HG03135 (cell line): ENCODE measurements at regions not wholly inside any gene's neighbourhood (a gene's known extent, or its start where the extent isn't known, plus 50 kb on each side); places are given as distances from the start of the nearest gene placed in this dataset.
"Not testable (repeated sequence)": the region's sequence is repeated elsewhere in the genome, so short reads cannot be mapped to it uniquely, and the experiment has no call there.

Experiments used
- ATAC-seq: cut with Tn5 transposase; IDR thresholded peaks from one replicate; pipeline ENCODE4 v1.9.1; 2021; ENCODE audit warnings: mild to moderate bottlenecking, moderate library complexity; ENCODE audit not compliant: unreplicated experiment

DNA sequence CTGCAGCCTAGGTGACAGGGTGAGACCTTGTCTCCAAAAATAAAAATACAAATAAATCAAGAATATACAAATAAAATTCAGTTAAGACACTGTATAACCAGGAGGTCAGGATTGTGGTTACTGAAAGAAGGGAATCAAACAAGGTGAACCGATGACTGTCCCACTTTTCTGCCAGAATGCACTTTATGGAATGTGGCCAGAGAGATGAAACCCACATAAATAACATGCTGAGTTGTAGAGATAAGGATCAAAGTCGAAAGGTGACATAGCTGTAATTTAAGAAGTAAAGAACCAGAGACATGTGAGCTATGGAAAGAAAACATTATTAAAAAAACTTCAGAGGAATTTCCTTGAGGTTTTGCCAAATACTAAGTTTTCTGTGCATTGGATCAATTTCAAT is 1098.2 kb upstream of the USP15 start:
- ATAC-seq = no peak

GRCh38 chr12:61188801-61189595 is 1071.2 kb upstream of the USP15 start:
- no peak for ATAC-seq

GRCh38 chr12:61213646-61214045 is 1046.6 kb upstream of the USP15 start:
- ATAC-seq = no peak

DNA sequence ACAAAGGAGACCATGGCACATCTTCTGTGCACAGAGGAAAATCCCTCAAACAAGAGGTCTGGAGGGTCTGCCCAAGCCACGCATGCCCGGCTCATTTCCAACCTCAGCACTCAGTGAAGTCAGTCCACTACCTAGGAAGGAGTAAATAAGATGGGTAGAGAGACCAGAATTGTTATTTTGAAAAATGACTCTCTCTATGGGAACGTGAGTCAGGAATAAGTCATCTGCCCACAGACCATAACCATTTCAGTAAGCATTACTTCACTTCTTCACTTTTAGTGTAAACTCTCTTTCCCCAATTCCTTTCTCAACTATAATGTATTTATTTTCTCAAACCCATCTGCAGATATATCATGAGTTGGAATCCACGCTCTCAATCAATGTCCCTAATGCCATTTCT is 1039.9 kb upstream of the USP15 start:
- no peak for ATAC-seq

GRCh38 chr12:61232040-61232439 is 1028.2 kb upstream of the USP15 start:
- ATAC-seq = no peak

- no peak for ATAC-seq
Observed at GRCh38 chr12:61250303-61250702, 1009.9 kb upstream of the USP15 start.

DNA sequence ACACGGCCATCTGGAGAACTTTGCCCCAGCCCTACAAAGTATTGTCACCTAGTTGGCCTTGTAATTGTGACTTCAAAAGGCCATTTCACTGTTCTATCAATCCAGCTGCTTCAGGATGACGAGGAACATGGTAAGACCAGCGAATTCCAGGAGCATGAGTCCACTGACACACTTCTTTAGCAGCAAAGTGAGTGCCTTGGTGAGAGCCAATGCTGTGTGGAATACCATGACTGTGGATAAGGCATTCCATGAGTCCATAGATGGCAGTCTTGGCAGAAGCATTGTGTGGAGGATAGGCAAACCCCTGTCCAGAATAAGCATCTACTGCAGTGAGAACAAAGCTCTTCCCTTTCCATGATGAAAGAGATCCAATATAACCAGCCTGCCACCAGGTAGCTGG is 1009.1 kb upstream of the USP15 start:
- ATAC-seq = no peak

DNA sequence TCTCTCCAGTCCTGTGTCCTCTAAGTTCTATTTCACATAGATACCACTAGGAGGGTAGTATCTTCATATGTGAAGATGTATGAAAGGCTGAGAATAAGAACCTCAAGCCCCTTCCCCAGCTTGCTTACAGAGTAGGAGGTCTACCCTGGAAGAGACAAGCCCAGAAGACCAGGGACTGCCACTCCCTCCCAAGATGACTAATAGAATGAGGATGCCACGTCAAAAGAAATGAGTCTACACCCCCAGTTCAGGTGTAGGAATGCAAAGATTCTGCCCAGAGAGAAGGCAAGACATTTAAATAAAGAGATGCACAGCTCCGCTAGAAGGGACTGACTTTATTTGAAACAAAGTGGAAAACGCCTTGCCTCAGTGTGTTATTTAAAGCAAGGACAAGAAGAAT is 1006.0 kb upstream of the USP15 start:
- ATAC-seq = no peak

DNA sequence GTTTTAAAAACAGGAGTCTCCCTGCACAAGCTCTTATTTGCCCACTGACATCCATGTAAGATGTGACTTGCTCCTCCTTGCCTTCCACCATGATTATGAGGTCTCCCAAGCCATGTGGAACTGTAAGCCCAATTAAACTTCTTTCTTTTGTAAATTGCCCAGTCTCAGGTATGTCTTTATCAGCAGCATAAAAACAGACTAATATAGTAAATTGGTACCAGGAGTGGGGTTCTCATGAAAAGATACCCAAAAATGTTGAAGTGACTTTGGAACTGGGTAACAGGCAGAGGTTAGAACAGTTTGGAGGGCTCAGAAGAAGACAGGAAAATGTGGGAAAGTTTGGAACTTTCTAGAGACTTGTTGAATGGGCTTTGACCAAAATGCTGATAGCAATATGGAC is 995.9 kb upstream of the USP15 start:
- not testable (repeated sequence) for ATAC-seq

- no peak for ATAC-seq
Observed at GRCh38 chr12:61267474-61267873, 992.7 kb upstream of the USP15 start.

DNA sequence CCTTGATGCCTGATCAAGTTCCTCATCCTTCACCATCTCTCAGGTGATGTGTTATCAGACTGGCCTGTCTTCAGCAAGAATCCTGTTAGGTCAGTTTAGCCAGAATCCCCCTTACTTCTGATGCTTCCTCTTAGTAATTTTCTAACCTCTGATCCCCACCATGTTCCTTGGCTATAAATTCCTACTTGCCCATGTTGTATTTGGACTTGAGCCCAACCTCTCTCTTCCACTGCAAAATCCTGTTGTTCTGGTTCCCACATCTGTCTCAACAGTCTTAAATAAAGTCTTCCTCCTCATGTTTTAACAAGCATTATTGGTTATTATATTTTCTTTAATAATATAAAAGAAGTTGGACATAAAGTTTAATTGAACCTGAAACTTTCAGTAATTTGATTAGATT is 987.8 kb upstream of the USP15 start:
- ATAC-seq = no peak

DNA sequence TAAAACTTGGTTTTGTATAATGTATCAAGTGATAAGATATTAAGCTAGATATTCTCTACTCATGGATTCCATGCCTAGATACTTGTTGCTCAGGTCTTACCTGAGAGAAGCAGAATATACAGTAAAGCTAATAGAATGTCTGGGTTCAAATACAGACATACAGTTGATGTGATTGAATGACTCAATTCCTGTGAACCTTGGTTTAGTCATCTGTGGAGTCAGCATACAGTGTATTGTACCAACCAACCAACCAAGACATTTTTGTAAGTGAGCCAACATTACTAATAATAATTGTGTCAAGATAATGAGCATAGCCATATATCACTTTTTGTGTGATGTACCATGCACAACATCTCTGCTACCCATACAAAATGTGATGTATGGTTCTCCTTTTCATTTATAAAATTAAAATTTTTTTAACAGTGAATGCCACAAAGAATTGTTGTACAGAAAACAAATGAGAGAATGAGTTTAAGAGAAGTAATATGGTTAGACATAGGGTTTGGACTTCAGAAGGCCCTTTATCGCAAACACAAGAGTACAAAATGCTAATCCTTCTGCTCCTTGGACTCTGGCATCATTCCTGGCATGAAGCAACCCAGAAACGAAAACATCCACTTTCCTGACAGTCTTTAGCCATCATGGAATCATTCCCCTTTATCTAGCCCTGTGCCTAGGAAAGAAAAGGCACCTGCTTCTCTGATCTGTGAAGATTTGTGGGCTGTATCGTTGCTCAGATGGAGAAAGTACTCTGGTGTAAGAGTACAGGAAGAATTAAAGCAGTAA is 977.2 kb upstream of the USP15 start:
- no peak for ATAC-seq

DNA sequence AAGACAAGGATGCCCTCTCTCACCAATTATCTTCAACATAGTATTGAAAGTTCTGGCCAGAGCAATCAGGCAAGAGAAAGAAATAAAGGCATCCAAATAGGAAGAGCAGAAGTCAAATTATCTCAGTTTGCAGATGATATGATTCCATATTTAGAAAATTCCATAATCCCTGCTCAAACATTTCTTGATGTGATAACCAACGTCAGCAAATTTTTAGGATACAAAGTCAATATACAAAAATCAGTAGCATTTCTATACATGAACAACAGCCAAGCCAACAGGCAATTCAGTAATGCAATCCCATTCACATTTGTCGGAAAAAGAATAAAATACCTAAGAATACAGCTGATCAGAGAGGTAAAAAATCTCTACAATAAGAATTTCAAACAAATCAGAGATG is 969.7 kb upstream of the USP15 start:
- no peak for ATAC-seq

DNA sequence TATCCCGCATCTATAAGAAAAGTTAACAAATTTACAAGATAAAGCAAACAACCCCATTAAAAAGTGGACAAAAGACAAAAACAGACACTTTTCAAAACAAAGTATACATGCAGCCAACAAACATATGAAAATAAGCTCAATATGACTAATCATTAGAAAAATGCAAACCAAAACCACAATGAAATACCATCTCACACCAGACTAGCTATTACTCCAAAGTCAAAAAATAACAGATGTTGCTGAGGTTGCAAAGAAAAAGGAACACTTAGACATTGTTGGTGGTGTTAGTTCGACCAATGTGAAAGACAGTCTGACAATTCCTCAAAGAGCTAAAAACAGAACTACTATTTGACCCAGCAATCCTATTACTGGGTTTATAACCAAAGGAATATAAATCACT is 968.6 kb upstream of the USP15 start:
- no peak for ATAC-seq

- not testable (repeated sequence) for ATAC-seq
Observed at GRCh38 chr12:61294011-61294410, 966.2 kb upstream of the USP15 start.

DNA sequence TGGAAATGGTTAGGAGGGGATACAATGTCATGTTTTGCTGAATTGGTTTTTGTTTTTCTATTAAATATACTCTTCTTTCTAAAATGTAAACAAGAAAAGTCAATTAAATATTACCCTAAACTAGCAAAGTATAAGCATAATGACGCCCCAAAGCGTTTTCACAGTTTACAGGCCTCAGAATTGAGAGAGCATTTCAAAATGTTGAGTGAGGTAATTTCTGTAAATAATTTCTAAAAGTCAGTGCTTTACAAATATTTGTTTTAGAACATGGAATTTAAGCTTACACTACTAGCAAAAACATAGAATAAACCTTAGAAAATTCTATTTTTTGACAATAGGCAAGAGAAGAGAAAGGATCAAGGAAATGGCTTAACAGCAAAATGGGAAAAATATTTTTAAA is 958.4 kb upstream of the USP15 start:
- ATAC-seq = no peak

GRCh38 chr12:61302282-61302681 is 957.9 kb upstream of the USP15 start:
- no peak for ATAC-seq

DNA sequence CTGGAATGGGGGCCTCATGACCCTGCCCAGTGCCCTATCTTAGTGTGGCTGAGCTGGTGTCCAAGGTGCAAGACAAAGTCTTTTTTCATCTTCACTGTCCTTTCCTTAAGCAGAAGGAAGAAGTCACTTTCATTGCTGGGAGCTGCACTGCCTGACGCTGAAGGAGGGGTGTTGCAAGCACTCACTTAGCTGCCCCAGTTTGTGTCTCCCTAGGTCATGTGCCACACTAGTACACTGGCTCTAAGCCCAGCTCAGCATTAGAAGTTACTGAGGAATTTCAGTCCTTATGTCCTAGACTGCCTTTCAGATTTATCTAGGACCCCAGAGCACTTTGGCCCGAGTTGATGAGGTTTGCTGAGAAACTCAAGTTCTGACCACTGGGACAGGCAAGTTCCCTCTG is 952.0 kb upstream of the USP15 start:
- ATAC-seq = no peak

DNA sequence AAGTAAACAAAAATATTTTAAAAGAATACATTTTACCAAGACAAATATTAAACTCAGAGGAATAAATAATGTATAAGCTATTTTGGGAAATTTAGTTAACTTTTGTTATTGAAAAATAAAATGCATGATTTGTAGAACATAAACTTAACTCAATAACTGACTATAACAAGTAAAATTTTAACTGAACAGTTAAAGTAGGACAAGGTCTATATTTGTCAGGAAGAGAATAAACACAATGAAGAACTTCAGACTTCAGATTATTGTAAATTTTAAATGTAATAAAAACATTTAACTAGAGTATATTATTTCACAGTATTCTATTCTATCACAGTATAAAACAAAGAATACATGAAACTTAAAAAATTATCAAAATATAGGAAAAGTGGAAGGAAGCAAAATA is 948.8 kb upstream of the USP15 start:
- ATAC-seq = no peak

DNA sequence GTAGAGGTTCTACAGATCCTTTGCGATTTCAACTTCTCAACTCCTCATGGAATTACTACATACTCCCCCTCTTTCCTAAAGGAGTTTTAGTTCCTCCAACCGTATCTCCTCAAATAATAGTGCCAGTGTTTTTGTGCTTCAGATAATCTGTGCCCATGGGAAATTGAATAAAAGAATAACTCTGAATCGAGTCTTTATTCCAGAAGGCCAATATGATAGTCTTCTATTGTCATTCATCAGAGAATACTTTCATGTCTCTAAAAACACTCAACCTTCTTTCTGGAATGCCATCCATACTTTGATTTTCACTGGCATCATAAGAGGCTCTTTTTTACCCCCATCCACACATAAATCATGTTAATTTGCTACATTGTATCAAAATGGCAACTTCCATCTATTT is 911.3 kb upstream of the USP15 start:
- no peak for ATAC-seq

DNA sequence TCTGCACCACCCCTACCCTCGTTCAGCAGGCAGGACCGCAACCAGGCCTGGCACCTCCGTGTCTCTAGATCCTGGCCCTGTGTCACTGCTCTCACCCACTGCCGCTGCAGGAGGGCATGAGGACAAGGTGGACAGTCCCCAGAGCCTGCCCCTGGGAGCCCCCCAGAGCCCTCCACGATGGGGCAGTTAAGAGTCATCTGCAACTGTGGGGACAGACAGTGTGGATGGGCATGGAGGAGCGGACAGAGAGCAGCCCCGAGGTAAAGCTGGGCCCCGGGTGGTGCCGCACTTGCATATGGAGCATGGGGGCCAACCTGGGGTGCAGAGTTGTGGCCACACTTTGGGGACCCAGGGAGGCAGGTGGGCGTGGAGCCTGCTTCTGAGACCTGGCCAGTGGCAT is 905.1 kb upstream of the USP15 start:
- ATAC-seq = no peak

DNA sequence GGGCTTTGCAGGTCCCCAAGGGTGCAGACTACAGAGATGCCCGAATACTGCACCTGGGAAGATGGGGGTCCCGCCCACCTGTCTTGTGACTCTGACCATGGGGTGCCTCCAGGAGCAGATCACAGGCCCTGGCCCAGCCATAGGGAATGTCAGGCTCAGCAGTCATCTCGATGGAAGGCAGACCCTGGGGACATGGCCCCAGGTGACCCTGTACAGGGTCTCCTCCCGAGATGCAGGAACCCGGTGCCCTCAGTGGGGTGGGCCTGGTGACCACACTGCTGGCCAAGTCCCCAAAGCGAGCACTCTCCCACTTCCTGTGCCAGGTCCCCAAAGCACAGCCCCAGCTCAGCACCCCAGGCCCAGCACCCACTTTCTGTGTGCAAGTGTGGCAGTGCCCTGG is 903.7 kb upstream of the USP15 start:
- ATAC-seq = no peak
